NT2/D1 (cell line): ENCODE measurements at regions not wholly inside any gene's neighbourhood (a gene's known extent, or its start where the extent isn't known, plus 50 kb on each side); places are given as distances from the start of the nearest gene placed in this dataset.

ENCODE experiments used
- DNase-seq: peaks from one replicate; pipeline ENCODE4 v3.0.0-alpha.2; 2011; ENCODE audit warnings: low read depth, low spot score
- H3K27me3 ChIP-seq: 2 replicates; pipeline ENCODE4 v1.6.0; 2011; ENCODE audit warnings: mild to moderate bottlenecking; ENCODE audit not compliant: insufficient read length, insufficient read depth
- H3K36me3 ChIP-seq: 2 replicates; pipeline ENCODE4 v1.6.1; 2011; ENCODE audit warnings: mild to moderate bottlenecking, low read length, mixed read lengths; ENCODE audit not compliant: insufficient read depth, insufficient read length
- H3K4me1 ChIP-seq: 2 replicates; pipeline ENCODE4 v1.5.1; 2011; ENCODE audit not compliant: insufficient read depth, insufficient read length
- H3K4me3 ChIP-seq: 2 replicates; pipeline ENCODE4 v1.5.1; 2011; ENCODE audit warnings: low read depth; ENCODE audit not compliant: insufficient read length
- H3K9ac ChIP-seq: 2 replicates; pipeline ENCODE4 v1.6.0; 2011; ENCODE audit warnings: low read depth; ENCODE audit not compliant: insufficient read length
- H3K9me3 ChIP-seq: 2 replicates; pipeline ENCODE4 v1.5.1; 2011; ENCODE audit warnings: mild to moderate bottlenecking, low read length; ENCODE audit not compliant: insufficient read depth
- SUZ12 ChIP-seq: IDR thresholded peaks from 2 replicates; pipeline ENCODE4 v1.6.1; 2011; ENCODE audit not compliant: insufficient read length, insufficient read depth; ENCODE audit errors: extremely low read depth
- YY1 ChIP-seq: IDR thresholded peaks from 2 replicates; pipeline ENCODE4 v1.6.1; 2011; ENCODE audit not compliant: insufficient read length, insufficient read depth
- ZNF274 ChIP-seq: IDR thresholded peaks from 2 replicates; pipeline ENCODE4 v1.6.1; 2011; ENCODE audit warnings: mild to moderate bottlenecking, low read depth, low read length

- H3K9ac ChIP-seq, result no peak overlapping the region
- H3K4me3 ChIP-seq, result no peak overlapping the region
- TF ChIP-seq SUZ12 (no peak), ZNF274 (no peak), YY1 (no peak)
- H3K9me3 ChIP-seq, result no peaks in the 10 kb centered on the region
- H3K4me1 ChIP-seq, result no peaks in the 10 kb centered on the region
- H3K36me3 ChIP-seq, result no peaks in the 10 kb centered on the region
- no peaks in the 10 kb centered on the region for H3K27me3 ChIP-seq
- DNase-seq, result no peak
These were observed 49.7 kb upstream of the GPD1L start for GRCh38 chr3:32056559-32057290.
